H1 (cell line): ENCODE measurements at regions not wholly inside any gene's neighbourhood (a gene's known extent, or its start where the extent isn't known, plus 50 kb on each side); places are given as distances from the start of the nearest gene placed in this dataset.

Experiments used
- CBX8 ChIP-seq: fragments of 300-800, 300-1000 bp; sonication (generic); IDR thresholded peaks from 2 replicates; pipeline ENCODE4 v1.7.1; 2016; ENCODE audit warnings: low read depth, low read length, borderline replicate concordance
- CTCF ChIP-seq, 3 experiments: IDR thresholded peaks; 1 replicate in 2 of 3; 2 replicates in 1 of 3; pipeline versions ENCODE4 v1.5.1 to v1.6.1; 2011; ENCODE audit warnings: low read length in 3 of 3, mild to moderate bottlenecking in 3 of 3, inconsistent platforms in 2 of 3, low read depth in 1 of 3, moderate library complexity in 1 of 3; ENCODE audit not compliant: insufficient read depth in 1 of 3; ENCODE audit errors: control extremely low read depth in 1 of 3
- JUND ChIP-seq: IDR thresholded peaks from 2 replicates; pipeline ENCODE4 v1.6.1; 2011; ENCODE audit warnings: mild to moderate bottlenecking, improper control_type of control experiment, low read length
- SP2 ChIP-seq: IDR thresholded peaks from 2 replicates; pipeline ENCODE4 v1.6.1; 2012; ENCODE audit warnings: mild to moderate bottlenecking, low read length, inconsistent platforms
- SRF ChIP-seq: IDR thresholded peaks from 2 replicates; pipeline ENCODE4 v1.6.1; 2011; ENCODE audit warnings: mild to moderate bottlenecking, low read depth, low read length, moderate library complexity

- TF ChIP-seq SRF: no peak
- no peak for TF ChIP-seq CBX8
- no peak for TF ChIP-seq CTCF (IDR thresholded peaks at IDR 0.05; ENCODE audit: control extremely low read depth in 1 of 3, insufficient read depth in 1 of 3, low read depth in 1 of 3, low read length in 3 of 3)
- TF ChIP-seq SP2: no peak
- TF ChIP-seq JUND: no peak
Observed at GRCh38 chrX:20472148-20472547, 205.4 kb upstream of the RPS6KA3 start.
